ENCODE measurements at regions not wholly inside any gene's neighbourhood (a gene's known extent, or its start where the extent isn't known, plus 50 kb on each side); places are given as distances from the start of the nearest gene placed in this dataset.

DNA sequence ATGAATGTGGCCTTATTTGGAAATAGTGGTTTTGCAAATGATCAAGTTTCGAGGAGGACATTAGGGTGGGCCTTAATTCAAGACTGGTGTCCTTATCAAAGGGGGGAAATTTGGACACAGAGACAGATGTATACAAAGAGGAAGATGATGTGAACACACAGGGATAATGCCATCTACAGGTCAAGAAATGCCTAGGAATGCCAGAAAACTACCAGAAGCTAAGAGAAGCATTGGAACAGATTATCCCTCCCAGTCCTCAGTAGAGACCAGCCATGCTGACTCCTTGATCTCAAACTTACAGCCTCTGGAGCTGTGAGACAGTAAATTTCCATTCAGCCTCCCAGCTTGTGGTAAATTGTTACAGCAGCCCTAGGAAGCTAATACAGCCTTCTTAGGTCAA is 151.4 kb downstream of the PTGER3 start:
- TF ChIP-seq, protein P1, sequence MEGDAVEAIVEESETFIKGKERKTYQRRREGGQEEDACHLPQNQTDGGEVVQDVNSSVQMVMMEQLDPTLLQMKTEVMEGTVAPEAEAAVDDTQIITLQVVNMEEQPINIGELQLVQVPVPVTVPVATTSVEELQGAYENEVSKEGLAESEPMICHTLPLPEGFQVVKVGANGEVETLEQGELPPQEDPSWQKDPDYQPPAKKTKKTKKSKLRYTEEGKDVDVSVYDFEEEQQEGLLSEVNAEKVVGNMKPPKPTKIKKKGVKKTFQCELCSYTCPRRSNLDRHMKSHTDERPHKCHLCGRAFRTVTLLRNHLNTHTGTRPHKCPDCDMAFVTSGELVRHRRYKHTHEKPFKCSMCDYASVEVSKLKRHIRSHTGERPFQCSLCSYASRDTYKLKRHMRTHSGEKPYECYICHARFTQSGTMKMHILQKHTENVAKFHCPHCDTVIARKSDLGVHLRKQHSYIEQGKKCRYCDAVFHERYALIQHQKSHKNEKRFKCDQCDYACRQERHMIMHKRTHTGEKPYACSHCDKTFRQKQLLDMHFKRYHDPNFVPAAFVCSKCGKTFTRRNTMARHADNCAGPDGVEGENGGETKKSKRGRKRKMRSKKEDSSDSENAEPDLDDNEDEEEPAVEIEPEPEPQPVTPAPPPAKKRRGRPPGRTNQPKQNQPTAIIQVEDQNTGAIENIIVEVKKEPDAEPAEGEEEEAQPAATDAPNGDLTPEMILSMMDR (IDR thresholded peaks at IDR 0.05) = no peak
- TF ChIP-seq POLR2A (IDR thresholded peaks at IDR 0.05) (no peak), EP300 (IDR thresholded peaks at IDR 0.05) (no peak)
